PC-9 (cell line): ENCODE measurements at regions not wholly inside any gene's neighbourhood (a gene's known extent, or its start where the extent isn't known, plus 50 kb on each side); places are given as distances from the start of the nearest gene placed in this dataset.

Experiments
- EZH2 ChIP-seq: fragments of 200-600 bp; sonication (generic); IDR thresholded peaks from 2 replicates; pipeline ENCODE4 v1.8.0; 2017; ENCODE audit warnings: antibody characterized with exemption, low read depth
- TF ChIP-seq, protein P1 (sequence below): fragments of 200-600 bp; sonication (generic); conservative IDR thresholded peaks from 2 replicates; pipeline ENCODE4 v1.6.1; 2017; ENCODE audit warnings: mixed run types, antibody characterized with exemption, mild to moderate bottlenecking, moderate library complexity

- TF ChIP-seq, protein P1, sequence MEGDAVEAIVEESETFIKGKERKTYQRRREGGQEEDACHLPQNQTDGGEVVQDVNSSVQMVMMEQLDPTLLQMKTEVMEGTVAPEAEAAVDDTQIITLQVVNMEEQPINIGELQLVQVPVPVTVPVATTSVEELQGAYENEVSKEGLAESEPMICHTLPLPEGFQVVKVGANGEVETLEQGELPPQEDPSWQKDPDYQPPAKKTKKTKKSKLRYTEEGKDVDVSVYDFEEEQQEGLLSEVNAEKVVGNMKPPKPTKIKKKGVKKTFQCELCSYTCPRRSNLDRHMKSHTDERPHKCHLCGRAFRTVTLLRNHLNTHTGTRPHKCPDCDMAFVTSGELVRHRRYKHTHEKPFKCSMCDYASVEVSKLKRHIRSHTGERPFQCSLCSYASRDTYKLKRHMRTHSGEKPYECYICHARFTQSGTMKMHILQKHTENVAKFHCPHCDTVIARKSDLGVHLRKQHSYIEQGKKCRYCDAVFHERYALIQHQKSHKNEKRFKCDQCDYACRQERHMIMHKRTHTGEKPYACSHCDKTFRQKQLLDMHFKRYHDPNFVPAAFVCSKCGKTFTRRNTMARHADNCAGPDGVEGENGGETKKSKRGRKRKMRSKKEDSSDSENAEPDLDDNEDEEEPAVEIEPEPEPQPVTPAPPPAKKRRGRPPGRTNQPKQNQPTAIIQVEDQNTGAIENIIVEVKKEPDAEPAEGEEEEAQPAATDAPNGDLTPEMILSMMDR = no peak
- TF ChIP-seq EZH2 = no peak
Observed at GRCh38 chr2:47655563-47655880, 84.7 kb upstream of the KCNK12 start.
